ENCODE measurements at regions not wholly inside any gene's neighbourhood (a gene's known extent, or its start where the extent isn't known, plus 50 kb on each side); places are given as distances from the start of the nearest gene placed in this dataset.

- TF ChIP-seq USF1 (CRISPR knock-in tag; IDR thresholded peaks at IDR 0.05) (no peak), SETDB1 (IDR thresholded peaks at IDR 0.05; ENCODE audit: low read length) (no peak), ETS2 (tag; IDR thresholded peaks at IDR 0.05; ENCODE audit: borderline replicate concordance, poor library complexity, severe bottlenecking) (no peak), FOXJ2 (tag; IDR thresholded peaks at IDR 0.05) (no peak)
Measured at GRCh38 chr1:38370716-38371504, 324.3 kb upstream of the POU3F1 start (continued).

DNA sequence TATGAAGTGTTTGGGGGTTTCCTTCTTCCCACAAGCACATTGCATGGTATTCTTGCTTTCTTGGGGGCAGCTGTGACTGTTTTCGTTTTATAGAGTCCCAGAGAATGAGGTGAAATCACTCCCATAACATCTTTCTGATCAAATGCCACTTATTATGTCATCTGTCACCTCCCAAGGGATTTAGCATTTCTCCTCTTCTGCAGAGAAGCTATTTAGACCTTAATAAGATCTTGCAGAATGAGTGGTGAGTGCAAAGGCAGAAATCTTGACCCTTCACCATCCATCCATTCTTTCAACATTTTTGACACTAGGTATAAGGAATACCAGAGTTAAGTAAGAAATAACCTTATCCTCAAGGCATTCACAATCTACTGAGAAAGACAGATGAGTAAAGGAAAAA is 318.6 kb upstream of the POU3F1 start:
- Histone ChIP-seq H2AFZ (ENCODE audit: low read depth, low read length) (no peak overlapping the region), H3K9me1 (ENCODE audit: control insufficient read depth, insufficient read depth, low read length) (no peaks in the 10 kb centered on the region), H3K4me1 (replicated peaks in 1 of 2; ENCODE audit: control insufficient read depth in 2 of 2, insufficient read depth in 2 of 2, low read length in 2 of 2) (no peaks in the 10 kb centered on the region), H4K20me1 (replicated peaks; ENCODE audit: control insufficient read depth, insufficient read depth, low read length) (no peaks in the 10 kb centered on the region), H3K36me3 (ENCODE audit: control insufficient read depth, insufficient read depth, low read length) (no peaks in the 10 kb centered on the region), H3K4me3 (no peak overlapping the region), H3K27me3 (ENCODE audit: control insufficient read depth in 2 of 2, insufficient read depth in 2 of 2, low read length in 2 of 2) (peaks cover 12 to 13% of the 10 kb centered on the region in 2 experiments; a peak in 3 of 5 replicates), H3K9ac (ENCODE audit: insufficient read depth in 1 of 2, low read depth in 2 of 2, low read length in 2 of 2) (no peak overlapping the region), H3K79me2 (ENCODE audit: control insufficient read depth, insufficient read depth, low read length) (no peaks in the 10 kb centered on the region), H3K4me2 (ENCODE audit: insufficient read depth, low read length) (no peak overlapping the region), H3K27ac (ENCODE audit: extremely low read depth, low read depth, low read length) (no peak overlapping the region), H3K9me3 (replicated peaks; ENCODE audit: control insufficient read depth, insufficient read depth, low read depth, low read length) (no peaks in the 10 kb centered on the region)
- intact Hi-C loops (cut with micrococcal nuclease) (loop anchor here (10.0 kb wide), 1 partner anchor 220 kb away; no protein-coding TSS in a partner anchor), in situ Hi-C loops (cut with MboI) (loop anchor here (10.0 kb wide), 1 partner anchor 220 kb away; no protein-coding TSS in a partner anchor)
- FAIRE-seq (no peak), DNase-seq (ENCODE audit: extremely low read depth in 1 of 4, low spot score in 3 of 4) (no peak), ATAC-seq (no peak)
- BruUV-seq (replicated peaks), result no TSS peak
- 0% methylated on average over 1 of the region's 1 CpG for WGBS (ENCODE audit: insufficient coverage, low coverage, missing lambda C conversion rate)
- POLR2A ChIA-PET, result interaction anchor here (0.9 kb wide), 1 partner anchor 324 kb away, joined by 3 read pairs; no protein-coding TSS in a partner anchor
- CTCF ChIA-PET (ENCODE audit: low intra/inter-chr PET ratio), result no interaction called here
- TF ChIP-seq AFF1 (IDR thresholded peaks at IDR 0.05; ENCODE audit: low read depth in 1 of 2, partially characterized antibody in 2 of 2) (no peak), PHB2 (IDR thresholded peaks at IDR 0.05; ENCODE audit: low read depth) (no peak), ZNF75A (CRISPR knock-in tag; IDR thresholded peaks at IDR 0.05) (no peak), CEBPG (CRISPR knock-in tag; IDR thresholded peaks at IDR 0.05) (no peak), CEBPG (tag; conservative IDR thresholded peaks at IDR 0.05 in 1 of 2, IDR thresholded peaks at IDR 0.05 in 1 of 2) (no peak), KDM5B (IDR thresholded peaks at IDR 0.05; ENCODE audit: insufficient replicate concordance, low read depth, low read length) (no peak), BCL6 (CRISPR knock-in tag; IDR thresholded peaks at IDR 0.05) (no peak), NCOA4 (IDR thresholded peaks at IDR 0.05; ENCODE audit: partially characterized antibody) (no peak), FOXO4 (CRISPR knock-in tag; IDR thresholded peaks at IDR 0.05) (no peak), ZNF707 (CRISPR knock-in tag; conservative IDR thresholded peaks at IDR 0.05) (no peak)

All from K562 (cell line).